ENCODE measurements at regions not wholly inside any gene's neighbourhood (a gene's known extent, or its start where the extent isn't known, plus 50 kb on each side); places are given as distances from the start of the nearest gene placed in this dataset.

GRCh38 chr2:154614906-154615305, 83.6 kb upstream of the KCNJ3 start:
- TF ChIP-seq CTCF (conservative IDR thresholded peaks at IDR 0.05; ENCODE audit: low read length) (no peak), EZH2phosphoT487 (IDR thresholded peaks at IDR 0.05; ENCODE audit: borderline replicate concordance) (no peak)

Data from Loucy (cell line).